NCI-H345 treated with DMSO at 0.1 percent for 48 hours (cell line): ENCODE measurements at regions not wholly inside any gene's neighbourhood (a gene's known extent, or its start where the extent isn't known, plus 50 kb on each side); places are given as distances from the start of the nearest gene placed in this dataset.
A peak's percentile ranks its signal among the peaks of the same experiment; 100 is the strongest.

Experiments used
- DNase-seq: peaks from one replicate; lab custom pipeline; 2025; ENCODE audit not compliant: unreplicated experiment; lab: John Stamatoyannopoulos, UW

GRCh38 chr1:69215883-69216282 is 351.8 kb upstream of the LRRC7 start:
- DNase-seq = no peak

DNA sequence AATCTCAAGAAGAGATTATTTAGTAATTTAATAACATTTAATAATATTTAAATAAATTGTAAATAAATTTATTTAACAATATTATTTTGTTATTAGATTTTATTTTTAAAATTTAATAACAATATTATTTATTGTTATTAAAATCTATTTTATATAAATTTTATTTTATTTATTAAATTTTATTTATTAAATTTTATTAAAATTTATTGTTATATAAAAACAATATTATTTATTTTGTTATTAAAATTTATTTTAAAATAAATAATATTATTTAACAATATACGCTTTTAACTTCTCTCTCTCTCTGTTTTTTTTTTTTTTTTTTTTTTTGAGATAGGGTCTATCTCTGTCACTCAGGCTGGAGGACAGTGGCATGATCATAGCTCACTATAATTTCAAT is 347.1 kb upstream of the LRRC7 start:
- DNase-seq = no peak

DNA sequence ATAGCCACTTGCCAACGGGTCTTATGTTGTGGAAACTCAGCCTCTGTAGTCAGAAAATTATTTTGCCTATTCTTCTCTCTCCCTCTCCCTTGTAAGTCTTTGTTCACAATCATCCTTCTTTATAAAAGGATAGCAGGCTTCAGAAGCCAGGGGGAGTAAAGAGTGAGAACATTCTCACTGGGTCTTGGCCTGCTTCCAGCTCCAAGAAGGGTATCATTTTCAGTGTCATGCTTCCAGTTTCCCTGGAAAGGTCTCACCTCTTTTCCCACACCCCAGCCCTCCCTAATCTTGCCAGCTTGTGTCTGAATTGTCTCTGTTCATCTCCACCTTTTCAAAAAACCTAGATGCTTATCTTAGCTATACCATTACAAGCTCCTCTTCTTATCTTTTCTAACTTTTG is 346.2 kb upstream of the LRRC7 start:
- peak; percentile 56 for DNase-seq

- DNase-seq = no peak
Observed at GRCh38 chr1:69223156-69223555, 344.6 kb upstream of the LRRC7 start.

DNA sequence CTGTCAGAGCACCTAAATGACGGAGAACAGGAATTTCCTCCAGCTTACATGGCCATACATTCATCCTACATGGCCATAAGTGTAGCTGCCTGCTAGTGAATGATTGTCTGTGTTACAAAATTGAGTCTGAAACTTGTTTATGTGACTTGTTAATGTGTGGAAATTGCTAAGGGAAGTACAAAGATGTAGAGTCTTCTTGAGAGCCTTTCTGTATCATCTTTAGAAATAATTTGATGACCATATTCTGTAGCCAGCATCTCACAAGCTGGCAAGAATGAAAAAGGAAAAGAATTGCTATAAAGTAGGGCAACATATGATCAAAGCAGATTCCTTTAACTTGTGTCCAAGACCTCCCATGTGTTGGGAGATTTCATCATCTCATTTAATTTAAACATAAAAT is 339.2 kb upstream of the LRRC7 start:
- DNase-seq = no peak

DNA sequence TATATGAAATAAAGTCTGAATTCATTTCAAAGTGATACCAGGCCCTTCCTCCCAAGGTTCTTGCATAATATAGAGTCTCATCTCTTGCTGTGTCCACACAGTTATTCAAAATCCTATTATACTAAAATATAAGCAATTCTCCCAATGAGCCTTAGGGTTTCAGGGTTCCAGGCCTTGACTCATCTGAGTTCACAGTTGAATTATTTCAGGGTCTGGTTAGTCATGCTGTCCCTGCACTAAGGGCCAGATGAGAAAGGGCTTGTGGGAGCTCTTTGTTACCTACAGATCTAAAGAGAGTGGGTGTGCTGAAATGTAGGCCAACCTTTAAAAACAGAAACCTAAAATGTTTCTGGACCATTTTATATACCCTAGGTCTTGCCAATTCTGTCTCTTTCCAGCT is 337.5 kb upstream of the LRRC7 start:
- no peak for DNase-seq

DNA sequence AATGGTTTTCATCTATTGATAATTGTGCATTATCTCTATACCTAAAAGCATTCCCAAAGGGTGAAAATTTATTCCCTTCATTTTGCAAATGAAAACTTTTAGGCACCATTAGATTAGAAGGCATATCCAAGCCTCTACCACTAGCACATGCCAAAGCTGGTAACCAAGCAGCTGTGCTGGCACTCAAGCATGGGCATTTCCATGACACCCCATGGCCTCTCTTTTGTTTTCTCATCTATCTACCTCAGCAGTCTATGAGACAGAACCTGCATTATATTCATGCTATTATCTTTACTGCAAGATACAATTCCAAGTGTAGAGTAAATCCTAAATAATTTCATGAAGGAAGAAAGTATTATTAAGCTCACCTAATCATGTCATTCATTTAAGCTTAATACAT is 334.3 kb upstream of the LRRC7 start:
- DNase-seq = no peak

- no peak for DNase-seq
Observed at GRCh38 chr1:69244211-69244610, 323.5 kb upstream of the LRRC7 start.

DNA sequence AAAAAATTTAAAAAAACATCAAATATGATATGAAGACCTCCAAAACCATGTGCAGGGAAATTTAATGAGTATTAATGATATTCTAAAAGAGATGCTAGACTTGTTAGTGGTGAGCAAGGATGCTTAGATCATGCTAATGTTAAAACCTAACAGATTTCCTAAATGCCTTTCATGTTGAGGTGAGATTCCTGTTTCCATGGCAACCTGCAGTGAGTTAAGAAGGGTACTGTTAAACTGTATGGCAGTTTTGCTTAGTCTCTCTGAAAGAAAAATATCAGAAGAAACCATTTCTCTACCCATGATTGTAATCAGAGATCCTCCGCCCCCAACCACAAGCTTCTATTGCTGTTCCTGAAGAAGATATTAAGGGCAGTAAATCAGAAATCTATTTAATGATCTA is 321.6 kb upstream of the LRRC7 start:
- no peak for DNase-seq

- no peak for DNase-seq
Observed at GRCh38 chr1:69246710-69247109, 321.0 kb upstream of the LRRC7 start.

- no peak for DNase-seq
Observed at GRCh38 chr1:69252696-69253095, 315.0 kb upstream of the LRRC7 start.

DNA sequence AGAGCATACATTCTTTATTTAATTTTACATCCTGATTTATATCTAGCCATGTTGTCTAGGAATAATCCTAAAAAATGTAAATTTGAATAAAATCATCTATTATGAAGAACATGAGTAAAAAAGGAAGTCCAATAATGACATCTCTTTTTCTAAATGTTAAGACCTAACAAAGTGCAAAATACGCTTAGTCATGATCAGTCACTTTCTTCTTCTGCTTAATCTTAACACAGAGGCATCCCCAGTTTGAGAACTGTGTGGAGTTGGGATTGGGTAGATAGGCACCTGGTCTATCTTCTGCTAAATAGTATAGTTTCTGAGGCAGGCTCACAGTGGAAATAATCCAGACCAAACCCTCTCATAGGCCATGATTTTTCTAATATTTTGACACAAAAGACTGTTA is 311.7 kb upstream of the LRRC7 start:
- DNase-seq = no peak

- no peak for DNase-seq
Observed at GRCh38 chr1:69258842-69259241, 308.9 kb upstream of the LRRC7 start.

DNA sequence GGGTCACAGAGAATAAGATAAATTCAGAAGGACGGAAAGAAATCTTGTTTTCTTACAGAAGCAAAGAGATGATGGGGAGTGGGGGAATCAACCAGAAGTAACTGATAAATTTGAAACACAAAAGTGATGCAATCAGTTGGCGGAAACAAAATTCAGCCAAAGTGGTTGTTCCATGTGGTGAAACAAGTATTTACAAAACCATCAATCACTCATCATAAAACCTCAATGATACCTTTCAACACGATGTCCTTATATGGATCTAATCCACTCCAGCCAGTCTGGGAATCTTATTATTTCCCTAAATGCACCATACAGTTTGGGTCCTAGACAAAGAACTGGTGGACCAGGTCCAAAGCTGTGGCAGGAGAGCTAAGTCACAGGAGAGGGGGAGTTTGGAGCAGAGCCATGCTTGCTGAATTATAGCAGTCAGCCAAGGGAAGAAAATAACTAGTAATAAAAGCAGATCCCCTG is 303.8 kb upstream of the LRRC7 start:
- peak; percentile 26 for DNase-seq

DNA sequence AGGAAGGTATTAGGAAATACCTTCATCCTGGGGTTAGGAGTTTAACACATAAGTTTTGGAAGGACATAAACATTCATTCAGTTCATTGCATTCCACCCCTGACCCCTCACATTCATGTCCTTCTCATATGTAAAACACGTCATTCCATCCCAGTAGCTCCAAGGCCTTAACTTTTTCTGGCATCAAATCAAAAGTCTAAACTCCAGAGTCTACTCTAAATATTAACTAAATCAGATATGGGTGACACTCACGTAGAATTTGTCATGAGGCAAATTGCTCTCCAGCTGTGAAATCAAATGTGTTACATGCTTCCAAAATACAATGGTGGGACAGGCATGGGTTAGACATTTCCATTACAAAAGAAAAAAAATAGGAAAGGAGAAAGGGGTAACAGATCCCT is 298.2 kb upstream of the LRRC7 start:
- no peak for DNase-seq

DNA sequence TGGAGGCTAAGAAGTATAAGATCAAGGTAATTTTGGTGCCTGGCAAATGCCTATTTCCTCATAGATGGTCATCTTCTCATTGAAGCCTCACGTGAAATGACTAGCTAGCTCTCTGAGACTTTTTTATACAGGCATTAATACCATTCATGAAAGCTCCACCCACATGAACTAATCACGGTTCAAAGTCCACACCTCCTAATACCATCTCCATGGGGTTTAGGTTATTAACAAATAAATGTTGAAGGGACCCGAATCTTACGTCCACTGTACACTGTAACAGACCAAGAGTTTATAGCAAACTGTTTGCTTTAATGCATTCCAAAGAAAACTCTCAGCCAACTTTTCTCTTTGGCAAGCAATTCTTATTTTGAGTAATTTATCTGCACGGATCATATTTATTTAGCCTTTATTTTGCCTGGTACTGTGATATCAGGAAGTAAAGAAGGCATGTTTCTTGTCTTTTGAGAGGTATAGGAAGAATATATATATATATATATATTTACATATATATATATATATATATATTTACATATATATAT is 296.1 kb upstream of the LRRC7 start:
- DNase-seq = no peak

DNA sequence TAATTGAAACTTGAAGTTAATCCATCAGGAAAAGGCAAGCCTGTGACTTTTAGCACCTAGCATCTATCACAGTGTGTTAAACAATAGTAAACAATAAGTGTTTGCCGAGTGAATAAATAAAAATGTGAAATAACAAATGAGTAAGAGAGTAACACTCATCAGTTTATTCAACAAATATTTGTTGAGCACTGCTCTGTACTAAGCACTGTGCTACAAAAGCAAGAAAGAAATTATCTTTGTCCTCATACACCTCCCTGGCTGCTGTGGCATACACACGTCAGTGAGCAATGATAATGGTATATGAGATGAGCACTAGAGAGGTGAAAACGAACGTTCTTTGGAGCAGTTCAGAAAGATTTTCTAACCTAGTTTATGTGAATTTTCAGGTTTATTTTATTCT is 295.0 kb upstream of the LRRC7 start:
- DNase-seq = no peak

- DNase-seq = no peak
Observed at GRCh38 chr1:69278923-69279322, 288.8 kb upstream of the LRRC7 start.

GRCh38 chr1:69283516-69283915 is 284.2 kb upstream of the LRRC7 start:
- DNase-seq = no peak

DNA sequence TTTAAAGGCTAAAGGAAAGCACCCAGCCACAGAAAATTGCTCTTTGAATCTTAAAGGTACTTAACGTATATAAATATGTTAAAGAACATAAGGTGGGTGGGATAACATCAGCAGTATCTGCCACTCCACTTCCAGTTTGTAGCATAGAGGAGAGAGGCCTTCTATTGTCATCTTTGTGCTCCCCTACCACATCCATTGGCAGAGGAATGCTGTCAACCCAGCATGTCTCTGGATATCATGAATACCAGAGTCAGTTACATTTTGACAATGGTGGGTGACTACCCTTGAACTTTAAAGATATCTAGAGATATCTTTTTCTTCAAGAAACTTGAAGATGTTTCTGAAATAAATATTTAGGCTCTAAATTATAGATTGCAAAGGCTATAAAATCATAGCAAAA is 283.2 kb upstream of the LRRC7 start:
- no peak for DNase-seq

DNA sequence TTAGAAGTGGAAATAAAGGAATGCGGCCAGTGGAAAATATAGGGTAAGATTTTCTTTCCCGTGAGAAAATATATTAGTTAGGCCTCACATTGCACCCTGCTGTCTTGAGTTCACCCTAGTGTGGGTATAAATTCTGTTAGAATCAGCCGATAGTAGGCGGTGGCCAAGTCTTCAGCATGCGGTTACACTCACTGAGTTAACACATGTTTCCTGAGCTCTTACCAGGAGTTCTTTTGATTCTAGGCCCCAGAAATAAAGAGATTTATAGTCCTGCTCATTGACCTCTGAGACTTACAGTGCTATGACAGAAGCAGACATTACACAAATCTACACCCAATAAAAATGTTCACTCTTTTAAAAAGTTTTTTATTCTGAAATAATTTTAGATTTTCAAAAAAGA is 279.3 kb upstream of the LRRC7 start:
- no peak for DNase-seq

DNA sequence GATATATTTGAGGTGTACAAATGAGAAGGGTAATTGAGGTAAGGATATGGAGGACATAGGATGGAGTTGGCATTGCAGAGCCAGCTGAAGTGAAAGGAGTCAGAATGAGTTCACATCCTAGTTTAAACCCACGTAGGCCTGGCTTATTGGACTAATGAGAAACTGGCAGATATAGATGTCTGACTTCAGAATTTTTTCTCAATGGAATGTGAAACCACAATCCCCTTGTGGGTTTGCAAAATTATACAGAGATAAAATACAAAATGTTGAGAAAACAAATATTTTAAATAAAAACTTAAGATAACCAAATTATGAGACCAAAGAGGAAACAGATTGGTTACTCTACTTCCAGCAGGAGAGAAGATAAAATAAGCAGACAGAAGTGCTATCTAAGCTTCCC is 277.4 kb upstream of the LRRC7 start:
- no peak for DNase-seq

GRCh38 chr1:69291541-69291940 is 276.2 kb upstream of the LRRC7 start:
- DNase-seq = no peak

GRCh38 chr1:69292833-69293232 is 274.9 kb upstream of the LRRC7 start:
- no peak for DNase-seq
